Stimulated activated CD8-positive, alpha-beta memory T cell treated with anti-CD3 and anti-CD28 coated beads, Interleukin-15, amount 100 ng/mL, for 24 hours (primary cell): ENCODE measurements at regions not wholly inside any gene's neighbourhood (a gene's known extent, or its start where the extent isn't known, plus 50 kb on each side); places are given as distances from the start of the nearest gene placed in this dataset.
"Not testable (repeated sequence)": the region's sequence is repeated elsewhere in the genome, so short reads cannot be mapped to it uniquely, and the experiment has no call there.

Experiments
- DNase-seq: peaks from one replicate; pipeline ENCODE4 v3.0.0-alpha.2; 2020; ENCODE audit warnings: low read depth

- no peak for DNase-seq
Observed at GRCh38 chr5:165000479-165001190, 1495.2 kb downstream of the MAT2B start.

- no peak for DNase-seq
Observed at GRCh38 chr5:165003283-165003682, 1497.9 kb downstream of the MAT2B start.

DNA sequence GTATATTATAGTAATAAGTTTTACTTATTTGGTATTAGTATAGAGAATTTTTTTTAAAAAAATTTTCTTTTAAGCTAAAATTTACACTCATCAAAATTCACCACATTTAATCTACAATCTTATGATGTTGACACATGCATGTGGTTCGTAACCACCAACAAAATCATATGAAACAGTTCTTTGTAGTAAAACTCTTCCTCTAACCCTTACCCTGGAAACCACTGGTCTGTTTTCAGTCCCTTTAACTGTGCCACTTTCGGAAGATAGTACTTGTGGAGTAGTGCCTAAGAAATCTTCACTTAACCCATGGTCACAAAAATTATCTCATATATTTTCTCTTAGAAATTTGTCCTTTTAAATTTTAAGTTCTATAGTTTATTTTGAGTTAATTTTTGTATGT lies 1498.8 kb downstream of the MAT2B start:
- DNase-seq: no peak

- DNase-seq: no peak
Observed at GRCh38 chr5:165014439-165014838, 1509.0 kb downstream of the MAT2B start.

- DNase-seq: no peak
Observed at GRCh38 chr5:165015126-165015525, 1509.7 kb downstream of the MAT2B start.

GRCh38 chr5:165015547-165015946 lies 1510.1 kb downstream of the MAT2B start:
- DNase-seq: no peak

DNA sequence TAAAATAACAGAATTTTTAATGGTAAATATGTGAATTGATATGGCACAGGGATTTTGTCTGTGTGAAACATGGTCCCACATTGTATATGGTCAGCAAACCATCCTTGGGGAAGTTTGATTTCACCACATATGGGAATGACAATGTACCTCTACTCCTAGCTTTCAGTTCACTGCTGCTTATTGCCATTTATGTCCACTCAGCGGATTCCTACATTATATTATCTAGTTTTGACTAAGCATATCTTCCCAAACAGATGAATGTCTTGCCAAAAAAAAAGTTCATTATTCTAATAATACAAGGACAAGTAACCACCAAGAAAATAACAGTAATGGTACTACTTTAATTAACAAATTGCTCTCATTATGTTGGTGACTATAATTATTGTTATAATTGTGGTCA lies 1521.6 kb downstream of the MAT2B start:
- no peak for DNase-seq

- no peak for DNase-seq
Observed at GRCh38 chr5:165028356-165028755, 1522.9 kb downstream of the MAT2B start.

DNA sequence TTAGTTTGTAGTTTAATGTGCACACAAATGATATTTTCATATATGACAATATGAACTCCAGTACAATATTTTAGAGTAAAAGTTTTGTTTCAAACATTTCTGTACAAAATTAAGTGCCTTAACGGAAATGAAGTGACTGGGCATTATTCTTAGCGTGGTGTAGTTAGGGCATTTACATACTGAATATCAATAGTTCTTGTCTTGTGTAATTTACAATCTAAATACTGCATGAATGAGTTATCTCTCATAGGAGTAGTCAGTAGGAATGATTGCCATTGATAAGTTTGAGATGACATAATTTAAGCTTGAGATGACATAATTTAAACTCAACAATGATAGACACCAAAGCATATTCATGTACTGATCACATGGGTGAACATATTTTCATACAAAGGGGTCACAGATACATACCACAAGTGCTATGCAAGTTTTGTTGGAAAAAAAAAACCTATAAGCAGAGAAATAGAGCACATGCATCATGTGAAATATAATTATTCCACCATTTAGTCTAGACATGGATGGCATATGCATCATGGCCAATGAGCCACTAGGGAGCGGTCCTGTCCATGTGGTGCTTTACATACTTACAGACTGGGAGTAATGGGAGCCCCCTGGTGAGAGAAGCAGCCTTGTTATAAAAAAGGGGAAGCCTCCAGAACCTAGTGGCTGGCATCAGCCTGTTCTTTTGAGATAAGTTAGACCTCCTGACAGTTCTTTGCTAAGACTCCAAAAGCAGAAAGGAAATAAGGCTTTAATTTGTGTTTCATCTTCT lies 1523.9 kb downstream of the MAT2B start:
- no peak for DNase-seq

DNA sequence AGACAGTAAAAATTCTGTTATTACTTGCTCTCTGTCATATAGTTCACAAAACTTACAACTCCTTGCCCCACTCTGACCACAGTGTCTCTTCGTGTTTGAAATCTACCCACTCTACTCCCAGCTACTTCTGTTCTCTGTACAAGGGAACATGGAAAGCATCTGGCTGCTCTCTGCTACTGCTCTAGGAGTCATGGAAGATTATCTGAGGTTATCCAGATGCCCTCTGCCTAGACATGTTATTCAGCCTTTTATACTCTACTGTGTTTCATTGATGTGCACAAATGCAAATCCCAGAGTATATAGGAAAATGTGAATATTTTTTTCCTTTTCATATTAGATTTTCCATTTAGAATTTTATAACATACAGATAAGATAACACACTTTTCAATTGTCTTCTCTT lies 1525.6 kb downstream of the MAT2B start:
- no peak for DNase-seq

DNA sequence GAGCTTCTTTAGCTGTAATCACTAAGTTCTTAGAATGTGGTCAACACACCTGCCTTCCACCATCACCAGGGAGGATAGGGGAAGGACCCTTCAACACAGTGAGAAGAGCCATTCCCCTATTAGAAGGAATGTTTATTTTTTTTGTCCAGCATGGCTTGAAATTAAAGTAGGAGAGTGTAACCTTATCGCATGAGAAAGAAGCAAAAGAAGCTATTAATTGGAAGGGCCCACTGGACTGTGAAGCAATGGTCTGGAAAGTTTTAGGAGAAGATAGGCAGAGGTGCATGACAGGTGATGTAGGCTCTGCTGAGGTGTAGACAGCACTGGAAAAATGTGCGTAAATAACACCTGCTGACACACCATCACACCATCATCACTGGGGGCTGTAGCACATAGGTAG lies 1526.0 kb downstream of the MAT2B start:
- no peak for DNase-seq

- no peak for DNase-seq
Observed at GRCh38 chr5:165035520-165035919, 1530.1 kb downstream of the MAT2B start.

- DNase-seq: no peak
Observed at GRCh38 chr5:165039748-165040147, 1534.3 kb downstream of the MAT2B start.

GRCh38 chr5:165045941-165046340 lies 1540.5 kb downstream of the MAT2B start:
- not testable (repeated sequence) for DNase-seq

DNA sequence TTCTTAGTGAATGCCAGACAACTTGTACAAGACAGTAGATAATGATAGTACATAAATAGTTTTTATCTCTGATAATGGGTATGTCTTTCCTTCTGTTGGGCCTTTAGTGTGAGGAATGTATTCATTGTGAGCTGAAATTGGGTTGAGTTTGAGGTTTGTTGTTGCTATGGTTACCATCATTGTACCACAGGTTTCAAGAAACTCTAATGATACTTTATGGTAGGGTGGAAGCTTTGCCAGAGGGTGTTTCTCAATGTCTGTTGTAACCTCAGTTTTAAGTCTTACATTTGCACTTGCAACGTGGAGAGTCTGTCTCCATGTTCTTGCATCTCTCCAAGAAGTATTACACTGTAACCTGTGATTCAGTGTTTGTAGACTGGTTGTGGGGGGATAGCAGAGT lies 1550.1 kb downstream of the MAT2B start:
- DNase-seq: no peak

DNA sequence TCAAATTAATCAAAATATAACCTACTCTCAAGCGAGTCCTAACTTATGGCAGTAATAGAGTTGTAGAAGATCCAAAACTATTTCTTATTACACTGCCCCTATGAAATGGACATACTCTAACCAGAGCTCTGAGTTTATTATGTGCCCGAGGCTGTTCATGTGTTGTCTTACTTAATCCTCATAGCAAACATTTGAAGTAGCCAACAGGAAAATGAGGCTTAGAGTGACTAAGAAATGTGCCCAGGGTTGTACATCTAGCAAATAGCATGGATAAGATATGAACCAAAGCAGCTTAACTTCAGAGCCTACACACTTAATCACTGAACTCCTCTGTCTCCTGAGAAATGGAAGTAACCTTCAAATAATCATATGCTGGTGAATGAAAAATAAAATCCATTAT lies 1551.7 kb downstream of the MAT2B start:
- no peak for DNase-seq

GRCh38 chr5:165066751-165067385 lies 1561.4 kb downstream of the MAT2B start:
- DNase-seq: no peak

DNA sequence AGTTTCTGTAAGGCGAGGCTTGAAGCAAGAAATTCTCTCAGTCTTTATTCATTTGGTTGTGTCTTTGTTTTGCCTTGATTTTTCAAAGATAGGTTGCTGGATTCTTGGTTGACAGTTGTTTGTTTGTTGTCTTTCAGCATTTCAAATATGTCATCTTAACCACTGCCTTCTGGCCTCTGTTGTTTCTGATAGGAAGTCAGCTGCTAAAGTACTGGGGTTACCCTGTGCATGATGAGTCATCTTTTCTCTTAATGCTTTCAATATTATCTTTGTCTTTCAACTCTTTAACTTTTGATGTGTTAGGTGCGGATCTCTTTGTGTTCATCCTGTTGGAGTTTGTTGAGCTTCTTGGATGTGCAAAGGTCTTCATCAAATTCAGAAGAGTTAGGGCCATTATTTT lies 1571.3 kb downstream of the MAT2B start:
- no peak for DNase-seq

DNA sequence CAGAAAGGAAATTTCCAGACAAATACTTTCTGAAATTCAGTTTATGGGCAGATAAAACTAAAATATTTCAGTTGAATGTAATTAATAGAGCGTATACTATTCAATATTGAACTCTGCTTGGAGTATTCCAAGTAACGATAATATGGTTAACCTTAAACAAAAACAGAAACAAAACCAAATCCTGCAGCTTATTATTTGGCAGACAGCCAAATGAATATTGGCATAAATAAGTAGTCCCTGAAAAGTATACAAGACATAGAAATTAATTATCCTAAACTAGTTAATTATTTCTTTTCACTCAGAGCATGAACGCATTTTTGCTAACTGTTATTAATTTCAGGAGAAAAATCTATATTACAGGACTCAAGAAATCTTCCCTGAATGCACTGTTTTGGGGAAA lies 1574.0 kb downstream of the MAT2B start:
- no peak for DNase-seq

GRCh38 chr5:165083394-165083793 lies 1578.0 kb downstream of the MAT2B start:
- no peak for DNase-seq

DNA sequence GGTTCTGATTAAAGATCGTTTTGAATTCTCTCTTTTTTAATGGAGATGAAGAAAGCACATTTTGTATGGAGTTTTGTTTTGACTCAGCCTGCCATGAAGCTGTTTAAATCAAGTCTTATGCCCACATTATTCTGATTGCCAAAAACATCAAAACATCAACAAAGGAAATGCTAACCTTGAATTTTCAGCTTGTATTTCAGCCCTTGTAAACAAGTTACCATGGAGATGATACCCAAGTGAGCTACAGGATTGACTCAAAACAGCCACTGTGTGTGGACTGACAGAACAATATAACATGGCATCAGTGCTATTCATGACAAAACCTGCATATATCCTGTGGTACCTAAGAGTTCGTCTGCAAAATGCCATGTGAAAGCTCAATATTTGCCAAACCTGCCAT lies 1581.0 kb downstream of the MAT2B start:
- no peak for DNase-seq

- no peak for DNase-seq
Observed at GRCh38 chr5:165094782-165095181, 1589.4 kb downstream of the MAT2B start.

DNA sequence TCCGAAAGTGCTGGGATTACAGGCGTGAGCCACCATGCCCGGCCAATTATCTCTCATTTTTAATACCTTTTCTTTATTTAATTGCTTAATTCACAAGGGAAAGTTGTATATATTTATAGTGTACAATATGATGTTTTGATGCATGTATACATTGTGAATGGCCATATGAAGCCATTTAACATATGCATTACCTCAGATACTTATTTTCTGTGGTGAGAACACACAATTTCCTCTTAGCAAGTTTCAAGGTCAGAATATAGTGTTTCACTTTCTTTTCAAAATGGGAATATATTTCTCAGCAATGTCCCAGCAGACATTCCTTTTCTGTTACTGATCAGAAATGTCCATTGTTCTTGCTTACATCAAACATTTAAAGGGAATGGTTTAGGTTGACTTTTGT lies 1596.3 kb downstream of the MAT2B start:
- DNase-seq: no peak
